ENCODE measurements at regions not wholly inside any gene's neighbourhood (a gene's known extent, or its start where the extent isn't known, plus 50 kb on each side); places are given as distances from the start of the nearest gene placed in this dataset.

- intact Hi-C loops (cut with micrococcal nuclease), result no loop called here
- Histone ChIP-seq H2AFZ (ENCODE audit: low read length) (no peak overlapping the region), H3K27me3 (ENCODE audit: low read length) (no peaks in the 10 kb centered on the region), H3K4me1 (ENCODE audit: insufficient read depth, low read length) (no peaks in the 10 kb centered on the region), H3K9me3 (ENCODE audit: low read length) (no peaks in the 10 kb centered on the region), H3K4me2 (ENCODE audit: low read length) (no peak overlapping the region), H3K27ac (ENCODE audit: low read length) (no peak overlapping the region), H3K4me3 (ENCODE audit: low read length) (no peak overlapping the region), H4K20me1 (ENCODE audit: low read length) (no peaks in the 10 kb centered on the region), H3K79me2 (ENCODE audit: low read length) (no peaks in the 10 kb centered on the region), H3F3A (ENCODE audit: low read length, unreplicated experiment) (no peaks in the 10 kb centered on the region), H3K36me3 (ENCODE audit: low read depth, low read length) (no peaks in the 10 kb centered on the region), H3K9ac (ENCODE audit: low read length) (no peak overlapping the region), H3K9me2 (replicated peaks; ENCODE audit: low read length) (no peaks in the 10 kb centered on the region)
- TF ChIP-seq CTCF (conservative IDR thresholded peaks at IDR 0.05; ENCODE audit: low read depth, low read length) (no peak), EZH2 (IDR thresholded peaks at IDR 0.05; ENCODE audit: low read length, unreplicated experiment) (no peak), EZH2phosphoT487 (IDR thresholded peaks at IDR 0.05; ENCODE audit: borderline replicate concordance, low read length) (no peak)
- ATAC-seq (no peak), DNase-seq (no peak)
- CTCF ChIA-PET, result no interaction called here
- BruUV-seq (replicated peaks), result no TSS peak
- POLR2A ChIA-PET (ENCODE audit: unreplicated experiment), result no interaction called here
Observed at GRCh38 chr13:81197966-81198365, 857.0 kb upstream of the SPRY2 start.

DNA sequence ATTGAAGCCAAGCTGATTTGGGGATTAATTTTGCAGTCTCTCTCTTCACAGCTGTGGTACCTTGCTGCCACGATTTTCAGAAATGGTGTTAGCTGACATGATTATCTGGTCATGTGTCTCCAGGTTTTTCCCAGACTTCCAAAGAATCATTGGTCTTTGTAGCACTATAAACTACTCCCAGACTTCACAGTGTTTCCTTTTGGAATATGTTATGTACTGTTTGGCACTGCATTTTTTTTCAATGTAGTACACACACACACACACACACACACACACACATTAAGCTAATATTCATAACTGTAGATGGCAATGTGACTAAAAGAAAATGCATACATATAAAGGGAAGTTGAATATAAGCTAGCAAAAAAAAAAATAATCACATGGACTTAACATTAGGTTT, 856.6 kb upstream of the SPRY2 start:
- no peak overlapping the region for H3K4me2 ChIP-seq (ENCODE audit: low read length)
- no peak overlapping the region for H3K9ac ChIP-seq (ENCODE audit: low read length)
- H3K9me2 ChIP-seq (replicated peaks; ENCODE audit: low read length), result no peaks in the 10 kb centered on the region
- POLR2A ChIA-PET (ENCODE audit: unreplicated experiment), result no interaction called here
- H3K9me3 ChIP-seq (ENCODE audit: low read length), result no peaks in the 10 kb centered on the region
- BruUV-seq (replicated peaks), result no TSS peak
- no peaks in the 10 kb centered on the region for H4K20me1 ChIP-seq (ENCODE audit: low read length)
- TF ChIP-seq EZH2 (IDR thresholded peaks at IDR 0.05; ENCODE audit: low read length, unreplicated experiment), result no peak
- no peak for TF ChIP-seq EZH2phosphoT487 (IDR thresholded peaks at IDR 0.05; ENCODE audit: borderline replicate concordance, low read length)
- TF ChIP-seq CTCF (conservative IDR thresholded peaks at IDR 0.05; ENCODE audit: low read depth, low read length), result no peak
- no peak overlapping the region for H3K4me3 ChIP-seq (ENCODE audit: low read length)
- no peaks in the 10 kb centered on the region for H3F3A ChIP-seq (ENCODE audit: low read length, unreplicated experiment)
- no peaks in the 10 kb centered on the region for H3K27me3 ChIP-seq (ENCODE audit: low read length)
- no peak overlapping the region for H2AFZ ChIP-seq (ENCODE audit: low read length)
- intact Hi-C loops (cut with micrococcal nuclease), result no loop called here
- no peak overlapping the region for H3K27ac ChIP-seq (ENCODE audit: low read length)
- no peaks in the 10 kb centered on the region for H3K36me3 ChIP-seq (ENCODE audit: low read depth, low read length)
- CTCF ChIA-PET, result no interaction called here
- no peaks in the 10 kb centered on the region for H3K4me1 ChIP-seq (ENCODE audit: insufficient read depth, low read length)
- DNase-seq (no peak), ATAC-seq (no peak)
- no peaks in the 10 kb centered on the region for H3K79me2 ChIP-seq (ENCODE audit: low read length)

DNA sequence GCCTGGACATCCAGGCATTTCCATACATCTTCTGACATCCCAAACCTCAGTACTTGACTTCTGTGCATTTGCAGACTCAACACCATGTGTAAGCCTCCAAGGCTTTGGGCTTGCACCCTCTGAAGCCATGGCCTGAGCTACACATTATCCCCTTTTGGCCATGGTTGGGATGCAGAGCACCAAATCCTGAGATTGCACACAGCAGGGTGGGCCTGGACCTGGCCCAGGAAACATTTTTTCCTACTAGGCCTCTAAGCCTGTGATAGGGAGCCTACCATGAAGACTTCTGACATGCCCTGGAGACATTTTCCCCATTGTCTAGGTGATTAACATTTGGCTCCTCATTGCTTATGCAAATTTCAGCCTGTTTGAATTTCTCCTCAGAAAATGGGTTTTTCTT, 853.4 kb upstream of the SPRY2 start:
- Histone ChIP-seq H3K4me1 (ENCODE audit: insufficient read depth, low read length) (no peaks in the 10 kb centered on the region), H3K9me3 (ENCODE audit: low read length) (no peaks in the 10 kb centered on the region), H4K20me1 (ENCODE audit: low read length) (no peaks in the 10 kb centered on the region), H3F3A (ENCODE audit: low read length, unreplicated experiment) (no peaks in the 10 kb centered on the region), H3K4me2 (ENCODE audit: low read length) (no peak overlapping the region), H3K27ac (ENCODE audit: low read length) (no peak overlapping the region), H3K9ac (ENCODE audit: low read length) (no peak overlapping the region), H3K4me3 (ENCODE audit: low read length) (no peak overlapping the region), H3K9me2 (replicated peaks; ENCODE audit: low read length) (no peaks in the 10 kb centered on the region), H3K79me2 (ENCODE audit: low read length) (no peaks in the 10 kb centered on the region), H2AFZ (ENCODE audit: low read length) (no peak overlapping the region), H3K36me3 (ENCODE audit: low read depth, low read length) (no peaks in the 10 kb centered on the region), H3K27me3 (ENCODE audit: low read length) (no peaks in the 10 kb centered on the region)
- DNase-seq (no peak), ATAC-seq (no peak)
- no peak for TF ChIP-seq CTCF (conservative IDR thresholded peaks at IDR 0.05; ENCODE audit: low read depth, low read length)
- no peak for TF ChIP-seq EZH2 (IDR thresholded peaks at IDR 0.05; ENCODE audit: low read length, unreplicated experiment)
- no peak for TF ChIP-seq EZH2phosphoT487 (IDR thresholded peaks at IDR 0.05; ENCODE audit: borderline replicate concordance, low read length)
- CTCF ChIA-PET, result no interaction called here
- POLR2A ChIA-PET (ENCODE audit: unreplicated experiment), result no interaction called here
- intact Hi-C loops (cut with micrococcal nuclease), result no loop called here
- BruUV-seq (replicated peaks), result no TSS peak
